ENCODE measurements at regions not wholly inside any gene's neighbourhood (a gene's known extent, or its start where the extent isn't known, plus 50 kb on each side); places are given as distances from the start of the nearest gene placed in this dataset.

GRCh38 chr6:26249707-26249956 is 115.4 kb upstream of the BTN3A2 start:
- Histone ChIP-seq H3K4me3 (ENCODE audit: low read length) (peak overlapping the region; percentile 71), H3K9me3 (replicated peaks; ENCODE audit: low read length) (no peaks in the 10 kb centered on the region), H3K9ac (ENCODE audit: low read depth, low read length) (peak overlapping the region; percentile 54), H3K27me3 (ENCODE audit: control insufficient read depth, insufficient read depth, low read length) (peaks cover 35% of the 10 kb centered on the region), H3K36me3 (ENCODE audit: insufficient read depth, low read length) (no peaks in the 10 kb centered on the region), H3K4me1 (ENCODE audit: control insufficient read depth, insufficient read depth, low read length) (peaks cover 5% of the 10 kb centered on the region), H3K4me2 (ENCODE audit: low read length) (peak overlapping the region; percentile 87)

GRCh38 chr6:26249957-26250697 is 114.9 kb upstream of the BTN3A2 start:
- peaks cover 5% of the 10 kb centered on the region for H3K4me1 ChIP-seq (ENCODE audit: control insufficient read depth, insufficient read depth, low read length)
- no peaks in the 10 kb centered on the region for H3K36me3 ChIP-seq (ENCODE audit: insufficient read depth, low read length)
- peak overlapping the region; percentile 71 for H3K4me3 ChIP-seq (ENCODE audit: low read length)
- H3K27me3 ChIP-seq (ENCODE audit: control insufficient read depth, insufficient read depth, low read length): peaks cover 34% of the 10 kb centered on the region
- H3K9ac ChIP-seq (ENCODE audit: low read depth, low read length): peak overlapping the region; percentile 54
- no peaks in the 10 kb centered on the region for H3K9me3 ChIP-seq (replicated peaks; ENCODE audit: low read length)
- peak overlapping the region; percentile 87 for H3K4me2 ChIP-seq (ENCODE audit: low read length)

GRCh38 chr6:26250698-26251044 is 114.3 kb upstream of the BTN3A2 start:
- H3K4me3 ChIP-seq (ENCODE audit: low read length): peak overlapping the region; percentile 71
- H3K4me1 ChIP-seq (ENCODE audit: control insufficient read depth, insufficient read depth, low read length): peaks cover 5% of the 10 kb centered on the region
- H3K4me2 ChIP-seq (ENCODE audit: low read length): peak overlapping the region; percentile 87
- H3K9ac ChIP-seq (ENCODE audit: low read depth, low read length): no peak overlapping the region
- H3K9me3 ChIP-seq (replicated peaks; ENCODE audit: low read length): no peaks in the 10 kb centered on the region
- no peaks in the 10 kb centered on the region for H3K36me3 ChIP-seq (ENCODE audit: insufficient read depth, low read length)
- peaks cover 31% of the 10 kb centered on the region for H3K27me3 ChIP-seq (ENCODE audit: control insufficient read depth, insufficient read depth, low read length)

- Histone ChIP-seq H3K4me3 (ENCODE audit: low read length) (peak overlapping the region; percentile 62), H3K27me3 (ENCODE audit: control insufficient read depth, insufficient read depth, low read length) (peaks cover 31% of the 10 kb centered on the region), H3K9me3 (replicated peaks; ENCODE audit: low read length) (no peaks in the 10 kb centered on the region), H3K4me1 (ENCODE audit: control insufficient read depth, insufficient read depth, low read length) (peaks cover 5% of the 10 kb centered on the region), H3K36me3 (ENCODE audit: insufficient read depth, low read length) (no peaks in the 10 kb centered on the region), H3K9ac (ENCODE audit: low read depth, low read length) (no peak overlapping the region), H3K4me2 (ENCODE audit: low read length) (peak overlapping the region; percentile 87)
These were observed 113.5 kb upstream of the BTN3A2 start for GRCh38 chr6:26251354-26252076.

- Histone ChIP-seq H3K9ac (ENCODE audit: low read depth, low read length) (no peak overlapping the region), H3K4me1 (ENCODE audit: control insufficient read depth, insufficient read depth, low read length) (peaks cover 5% of the 10 kb centered on the region), H3K27me3 (ENCODE audit: control insufficient read depth, insufficient read depth, low read length) (peaks cover 36% of the 10 kb centered on the region), H3K9me3 (replicated peaks; ENCODE audit: low read length) (no peaks in the 10 kb centered on the region), H3K36me3 (ENCODE audit: insufficient read depth, low read length) (no peaks in the 10 kb centered on the region), H3K4me3 (ENCODE audit: low read length) (peak overlapping the region; percentile 62), H3K4me2 (ENCODE audit: low read length) (peak overlapping the region; percentile 87)
These were observed 112.9 kb upstream of the BTN3A2 start for GRCh38 chr6:26252077-26252472.

GRCh38 chr6:26254724-26255123 is 110.3 kb upstream of the BTN3A2 start:
- Histone ChIP-seq H3K4me3 (ENCODE audit: low read length) (no peak overlapping the region), H3K9ac (ENCODE audit: low read depth, low read length) (no peak overlapping the region), H3K36me3 (ENCODE audit: insufficient read depth, low read length) (no peaks in the 10 kb centered on the region), H3K9me3 (replicated peaks; ENCODE audit: low read length) (no peaks in the 10 kb centered on the region), H3K4me2 (ENCODE audit: low read length) (no peak overlapping the region), H3K4me1 (ENCODE audit: control insufficient read depth, insufficient read depth, low read length) (peaks cover 5% of the 10 kb centered on the region), H3K27me3 (ENCODE audit: control insufficient read depth, insufficient read depth, low read length) (peaks cover 51% of the 10 kb centered on the region)

GRCh38 chr6:26257272-26257671 is 107.7 kb upstream of the BTN3A2 start:
- no peak overlapping the region for H3K4me3 ChIP-seq (ENCODE audit: low read length)
- H3K4me2 ChIP-seq (ENCODE audit: low read length): no peak overlapping the region
- H3K9me3 ChIP-seq (replicated peaks; ENCODE audit: low read length): no peaks in the 10 kb centered on the region
- no peak overlapping the region for H3K9ac ChIP-seq (ENCODE audit: low read depth, low read length)
- H3K4me1 ChIP-seq (ENCODE audit: control insufficient read depth, insufficient read depth, low read length): no peaks in the 10 kb centered on the region
- no peaks in the 10 kb centered on the region for H3K36me3 ChIP-seq (ENCODE audit: insufficient read depth, low read length)
- peaks cover 48% of the 10 kb centered on the region for H3K27me3 ChIP-seq (ENCODE audit: control insufficient read depth, insufficient read depth, low read length)

GRCh38 chr6:26258212-26258977 is 106.6 kb upstream of the BTN3A2 start:
- H3K9me3 ChIP-seq (replicated peaks; ENCODE audit: low read length): no peaks in the 10 kb centered on the region
- H3K4me2 ChIP-seq (ENCODE audit: low read length): no peak overlapping the region
- no peak overlapping the region for H3K4me3 ChIP-seq (ENCODE audit: low read length)
- no peak overlapping the region for H3K9ac ChIP-seq (ENCODE audit: low read depth, low read length)
- no peaks in the 10 kb centered on the region for H3K36me3 ChIP-seq (ENCODE audit: insufficient read depth, low read length)
- no peaks in the 10 kb centered on the region for H3K4me1 ChIP-seq (ENCODE audit: control insufficient read depth, insufficient read depth, low read length)
- H3K27me3 ChIP-seq (ENCODE audit: control insufficient read depth, insufficient read depth, low read length): peaks cover 44% of the 10 kb centered on the region

- H3K27me3 ChIP-seq (ENCODE audit: control insufficient read depth, insufficient read depth, low read length): peaks cover 44% of the 10 kb centered on the region
- H3K9ac ChIP-seq (ENCODE audit: low read depth, low read length): no peak overlapping the region
- no peak overlapping the region for H3K4me2 ChIP-seq (ENCODE audit: low read length)
- H3K4me3 ChIP-seq (ENCODE audit: low read length): no peak overlapping the region
- no peaks in the 10 kb centered on the region for H3K36me3 ChIP-seq (ENCODE audit: insufficient read depth, low read length)
- no peaks in the 10 kb centered on the region for H3K4me1 ChIP-seq (ENCODE audit: control insufficient read depth, insufficient read depth, low read length)
- H3K9me3 ChIP-seq (replicated peaks; ENCODE audit: low read length): no peaks in the 10 kb centered on the region
These were observed 104.8 kb upstream of the BTN3A2 start for GRCh38 chr6:26260110-26260637.

- peaks cover 44% of the 10 kb centered on the region for H3K27me3 ChIP-seq (ENCODE audit: control insufficient read depth, insufficient read depth, low read length)
- no peaks in the 10 kb centered on the region for H3K36me3 ChIP-seq (ENCODE audit: insufficient read depth, low read length)
- H3K9ac ChIP-seq (ENCODE audit: low read depth, low read length): no peak overlapping the region
- H3K9me3 ChIP-seq (replicated peaks; ENCODE audit: low read length): no peaks in the 10 kb centered on the region
- H3K4me2 ChIP-seq (ENCODE audit: low read length): no peak overlapping the region
- no peaks in the 10 kb centered on the region for H3K4me1 ChIP-seq (ENCODE audit: control insufficient read depth, insufficient read depth, low read length)
- H3K4me3 ChIP-seq (ENCODE audit: low read length): no peak overlapping the region
These were observed 104.1 kb upstream of the BTN3A2 start for GRCh38 chr6:26260725-26261490.

GRCh38 chr6:26264547-26264946 is 100.5 kb upstream of the BTN3A2 start:
- Histone ChIP-seq H3K27me3 (ENCODE audit: control insufficient read depth, insufficient read depth, low read length) (peaks cover 22% of the 10 kb centered on the region), H3K4me1 (ENCODE audit: control insufficient read depth, insufficient read depth, low read length) (no peaks in the 10 kb centered on the region), H3K9ac (ENCODE audit: low read depth, low read length) (no peak overlapping the region), H3K9me3 (replicated peaks; ENCODE audit: low read length) (no peaks in the 10 kb centered on the region), H3K4me2 (ENCODE audit: low read length) (no peak overlapping the region), H3K4me3 (ENCODE audit: low read length) (no peak overlapping the region), H3K36me3 (ENCODE audit: insufficient read depth, low read length) (no peaks in the 10 kb centered on the region)

Data from skeletal muscle satellite cell (primary cell).